ENCODE measurements at regions not wholly inside any gene's neighbourhood (a gene's known extent, or its start where the extent isn't known, plus 50 kb on each side); places are given as distances from the start of the nearest gene placed in this dataset.

GRCh38 chr7:22066522-22066921, 120.8 kb upstream of the CDCA7L start:
- Histone ChIP-seq H3K4me1 (ENCODE audit: insufficient read depth, low read length) (no peaks in the 10 kb centered on the region), H3K9me3 (ENCODE audit: low read depth, low read length) (no peaks in the 10 kb centered on the region), H3K36me3 (ENCODE audit: insufficient read depth, low read length) (no peaks in the 10 kb centered on the region), H3K27me3 (ENCODE audit: insufficient read depth, low read length) (peaks cover 4% of the 10 kb centered on the region), H3K4me3 (ENCODE audit: insufficient read depth, low read length) (no peak overlapping the region), H4K20me1 (ENCODE audit: insufficient read depth, low read length) (no peaks in the 10 kb centered on the region), H3K4me2 (ENCODE audit: insufficient read depth, low read length) (no peak overlapping the region), H3K79me2 (ENCODE audit: insufficient read depth, low read length) (no peaks in the 10 kb centered on the region), H2AFZ (ENCODE audit: low read length) (no peak overlapping the region), H3K27ac (ENCODE audit: low read depth, low read length) (no peak overlapping the region)
- no peak for TF ChIP-seq CTCF (IDR thresholded peaks at IDR 0.05; ENCODE audit: extremely low read depth, low read depth, low read length)
- DNase-seq (ENCODE audit: insufficient read length, low spot score, missing footprints), result no peak

GRCh38 chr7:22064816-22065215, 119.1 kb upstream of the CDCA7L start:
- no peaks in the 10 kb centered on the region for H3K36me3 ChIP-seq (ENCODE audit: insufficient read depth, low read length)
- DNase-seq (ENCODE audit: insufficient read length, low spot score, missing footprints), result no peak
- H3K9me3 ChIP-seq (ENCODE audit: low read depth, low read length), result no peaks in the 10 kb centered on the region
- no peaks in the 10 kb centered on the region for H3K79me2 ChIP-seq (ENCODE audit: insufficient read depth, low read length)
- H3K27me3 ChIP-seq (ENCODE audit: insufficient read depth, low read length), result peaks cover 4% of the 10 kb centered on the region
- H3K27ac ChIP-seq (ENCODE audit: low read depth, low read length), result no peak overlapping the region
- no peak for TF ChIP-seq CTCF (IDR thresholded peaks at IDR 0.05; ENCODE audit: extremely low read depth, low read depth, low read length)
- no peaks in the 10 kb centered on the region for H3K4me1 ChIP-seq (ENCODE audit: insufficient read depth, low read length)
- H2AFZ ChIP-seq (ENCODE audit: low read length), result no peak overlapping the region
- H3K4me3 ChIP-seq (ENCODE audit: insufficient read depth, low read length), result no peak overlapping the region
- no peak overlapping the region for H3K4me2 ChIP-seq (ENCODE audit: insufficient read depth, low read length)
- H4K20me1 ChIP-seq (ENCODE audit: insufficient read depth, low read length), result no peaks in the 10 kb centered on the region

- Histone ChIP-seq H3K79me2 (ENCODE audit: insufficient read depth, low read length) (no peaks in the 10 kb centered on the region), H3K27ac (ENCODE audit: low read depth, low read length) (no peak overlapping the region), H3K4me1 (ENCODE audit: insufficient read depth, low read length) (no peaks in the 10 kb centered on the region), H3K4me2 (ENCODE audit: insufficient read depth, low read length) (no peak overlapping the region), H2AFZ (ENCODE audit: low read length) (no peak overlapping the region), H4K20me1 (ENCODE audit: insufficient read depth, low read length) (no peaks in the 10 kb centered on the region), H3K9me3 (ENCODE audit: low read depth, low read length) (no peaks in the 10 kb centered on the region), H3K4me3 (ENCODE audit: insufficient read depth, low read length) (no peak overlapping the region), H3K36me3 (ENCODE audit: insufficient read depth, low read length) (no peaks in the 10 kb centered on the region), H3K27me3 (ENCODE audit: insufficient read depth, low read length) (no peaks in the 10 kb centered on the region)
- DNase-seq (ENCODE audit: insufficient read length, low spot score, missing footprints), result no peak
- no peak for TF ChIP-seq CTCF (IDR thresholded peaks at IDR 0.05; ENCODE audit: extremely low read depth, low read depth, low read length)
Observed at GRCh38 chr7:22061775-22062174, 116.1 kb upstream of the CDCA7L start.

- H3K27me3 ChIP-seq (ENCODE audit: insufficient read depth, low read length), result no peaks in the 10 kb centered on the region
- H4K20me1 ChIP-seq (ENCODE audit: insufficient read depth, low read length), result no peaks in the 10 kb centered on the region
- no peak for DNase-seq (ENCODE audit: insufficient read length, low spot score, missing footprints)
- H3K4me1 ChIP-seq (ENCODE audit: insufficient read depth, low read length), result no peaks in the 10 kb centered on the region
- no peaks in the 10 kb centered on the region for H3K79me2 ChIP-seq (ENCODE audit: insufficient read depth, low read length)
- H3K4me3 ChIP-seq (ENCODE audit: insufficient read depth, low read length), result no peak overlapping the region
- H3K27ac ChIP-seq (ENCODE audit: low read depth, low read length), result no peak overlapping the region
- H3K36me3 ChIP-seq (ENCODE audit: insufficient read depth, low read length), result no peaks in the 10 kb centered on the region
- no peak overlapping the region for H3K4me2 ChIP-seq (ENCODE audit: insufficient read depth, low read length)
- TF ChIP-seq CTCF (IDR thresholded peaks at IDR 0.05; ENCODE audit: extremely low read depth, low read depth, low read length), result no peak
- no peaks in the 10 kb centered on the region for H3K9me3 ChIP-seq (ENCODE audit: low read depth, low read length)
- no peak overlapping the region for H2AFZ ChIP-seq (ENCODE audit: low read length)
Observed at GRCh38 chr7:22060863-22061262, 115.2 kb upstream of the CDCA7L start.

Data from osteoblast (primary cell).